HFF-Myc (cell line): ENCODE measurements at regions not wholly inside any gene's neighbourhood (a gene's known extent, or its start where the extent isn't known, plus 50 kb on each side); places are given as distances from the start of the nearest gene placed in this dataset.

Experiments used
- DNase-seq: peaks from one replicate; pipeline ENCODE4 v3.0.0-alpha.2; 2011; ENCODE audit warnings: low read depth; ENCODE audit errors: extremely low read depth
- H3K4me3 ChIP-seq: replicated peaks from 2 replicates; pipeline ENCODE4 v1.5.1; 2011; ENCODE audit warnings: low read depth, mild to moderate bottlenecking, control low read depth, low read length
- CTCF ChIP-seq: IDR thresholded peaks from 2 replicates; pipeline ENCODE4 v1.5.1; 2012; ENCODE audit warnings: mild to moderate bottlenecking, low read depth, low read length, control low read depth; ENCODE audit errors: missing control alignments

DNA sequence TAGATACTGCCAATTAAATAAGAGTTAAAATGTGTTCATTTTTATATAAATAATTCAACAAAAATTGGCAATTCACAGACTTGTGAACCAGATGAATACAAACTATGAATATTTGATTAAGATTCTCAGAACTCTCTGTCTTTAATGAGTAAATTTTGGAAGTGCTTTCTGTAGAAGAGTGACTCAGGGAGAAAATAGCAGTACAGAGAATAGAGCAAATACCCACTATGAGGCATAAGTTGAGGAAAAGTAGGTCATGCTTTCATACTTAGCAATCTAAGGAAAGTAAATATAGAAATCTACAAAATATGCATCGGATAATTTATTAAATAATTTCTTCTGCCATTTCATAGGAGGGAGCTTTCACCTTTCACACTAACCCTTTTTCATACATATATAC is 117.7 kb upstream of the TMEM106B start:
- no peak for TF ChIP-seq CTCF
- no peak for DNase-seq
- H3K4me3 ChIP-seq, result no peak overlapping the region

DNA sequence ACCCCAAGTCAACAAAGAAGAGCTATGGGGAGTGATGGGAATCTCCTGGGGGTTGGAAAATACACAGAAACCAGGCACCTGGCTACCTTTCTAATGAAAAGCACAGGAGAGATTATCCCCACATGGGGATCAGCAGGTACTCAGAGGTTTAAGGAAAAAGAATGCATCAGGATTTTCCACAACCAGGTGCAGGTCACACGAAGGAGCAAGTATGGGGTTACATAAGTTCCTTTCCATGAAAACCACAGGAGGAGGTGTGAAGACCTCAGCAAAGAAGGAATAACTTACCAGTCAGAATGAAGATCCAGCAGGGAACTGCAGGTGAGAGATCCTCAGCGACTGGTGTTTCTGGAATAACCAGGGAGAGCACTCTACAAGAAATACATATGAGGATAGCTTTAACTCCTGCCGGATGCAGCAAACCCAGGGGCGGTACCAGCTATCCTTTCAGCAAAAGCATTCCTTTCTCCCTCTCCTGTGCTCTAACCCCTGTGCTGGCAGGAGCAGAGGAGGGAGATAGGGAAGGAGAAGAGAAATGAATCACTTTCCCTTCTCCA is 116.7 kb upstream of the TMEM106B start:
- no peak overlapping the region for H3K4me3 ChIP-seq
- TF ChIP-seq CTCF, result no peak
- DNase-seq, result no peak

- TF ChIP-seq CTCF, result no peak
- no peak overlapping the region for H3K4me3 ChIP-seq
- no peak for DNase-seq
Observed at GRCh38 chr7:12102126-12102525, 109.0 kb upstream of the TMEM106B start.

DNA sequence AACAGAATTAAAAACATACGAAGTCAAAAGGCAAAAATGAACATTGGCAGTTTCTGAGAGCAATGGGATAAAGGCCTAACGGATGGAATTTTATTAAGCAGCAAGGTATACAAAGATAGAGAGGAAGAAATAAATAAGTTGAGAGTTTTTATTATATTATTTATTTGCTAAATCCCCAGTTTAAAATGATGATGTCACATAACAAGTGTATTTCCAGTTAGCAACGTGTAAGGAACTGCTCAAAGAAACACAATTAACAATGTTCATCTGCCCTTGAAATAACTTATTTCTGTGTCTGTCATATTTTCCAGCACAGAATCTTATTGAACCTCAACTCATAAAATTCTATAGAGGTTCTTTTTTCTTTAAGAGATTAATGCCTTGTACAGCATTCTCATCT is 108.6 kb upstream of the TMEM106B start:
- DNase-seq, result no peak
- no peak overlapping the region for H3K4me3 ChIP-seq
- TF ChIP-seq CTCF, result no peak

DNA sequence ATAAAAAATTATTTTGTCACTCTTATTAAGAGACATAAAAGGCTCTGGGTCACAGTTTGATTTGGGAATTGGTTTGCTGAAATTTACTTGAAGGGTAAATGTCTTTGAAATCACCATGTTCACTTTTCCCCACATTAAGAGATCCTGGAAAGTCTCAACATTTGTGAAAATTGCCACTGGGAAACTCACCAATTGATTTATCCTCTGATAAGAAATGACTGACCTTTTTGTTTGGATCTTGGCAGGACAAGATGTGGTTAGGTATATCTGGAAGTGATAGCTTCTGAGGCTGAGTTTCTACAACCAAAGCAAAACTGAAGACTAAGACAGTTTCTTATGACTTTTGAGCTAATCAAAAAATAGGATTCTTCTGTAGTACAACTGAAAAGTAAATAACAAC is 107.1 kb upstream of the TMEM106B start:
- no peak overlapping the region for H3K4me3 ChIP-seq
- TF ChIP-seq CTCF, result no peak
- no peak for DNase-seq

DNA sequence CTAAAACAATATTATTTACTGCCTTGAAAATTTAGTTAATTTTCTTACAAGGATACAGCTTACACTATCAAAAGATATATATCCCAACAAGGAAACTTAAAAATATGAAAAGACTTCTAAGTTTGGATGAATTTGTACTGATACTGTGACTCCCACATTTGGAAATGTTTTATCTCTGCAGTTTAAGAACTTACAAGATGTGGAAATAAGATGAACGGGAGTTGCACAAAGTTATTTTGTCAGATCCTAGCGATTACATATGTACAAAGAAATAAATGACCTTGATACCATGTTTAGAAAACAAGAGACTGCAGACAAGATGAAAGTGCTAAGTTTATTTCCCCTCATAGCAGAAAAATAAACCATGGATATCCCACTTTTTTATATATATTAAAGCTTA is 103.7 kb upstream of the TMEM106B start:
- no peak overlapping the region for H3K4me3 ChIP-seq
- DNase-seq, result no peak
- TF ChIP-seq CTCF, result no peak

GRCh38 chr7:12107841-12108254 is 103.2 kb upstream of the TMEM106B start:
- H3K4me3 ChIP-seq, result no peak overlapping the region
- no peak for DNase-seq
- TF ChIP-seq CTCF, result no peak
